ENCODE measurements at regions not wholly inside any gene's neighbourhood (a gene's known extent, or its start where the extent isn't known, plus 50 kb on each side); places are given as distances from the start of the nearest gene placed in this dataset.

GRCh38 chr4:188767496-188767895 is 628.3 kb downstream of the TRIML1 start:
- no TSS peak for BruUV-seq (replicated peaks)

GRCh38 chr4:188778905-188779304 is 639.7 kb downstream of the TRIML1 start:
- Histone ChIP-seq H3K36me3 (ENCODE audit: control insufficient read depth in 1 of 2, insufficient read depth in 2 of 2, low read length in 2 of 2) (no peaks in the 10 kb centered on the region), H3K27ac (ENCODE audit: low read depth, low read length) (no peak overlapping the region), H3K9ac (ENCODE audit: low read length) (no peak overlapping the region), H3K27me3 (ENCODE audit: insufficient read depth, low read length) (no peaks in the 10 kb centered on the region), H4K20me1 (ENCODE audit: insufficient read depth) (no peaks in the 10 kb centered on the region), H3K9me3 (ENCODE audit: control insufficient read depth in 1 of 2, insufficient read depth in 1 of 2, low read depth in 1 of 2, low read length in 2 of 2) (no peaks in the 10 kb centered on the region), H3K9me2 (ENCODE audit: insufficient read depth) (no peaks in the 10 kb centered on the region), H3K4me2 (ENCODE audit: low read length) (no peak overlapping the region), H3K4me3 (replicated peaks in 1 of 2; ENCODE audit: low read depth in 1 of 2, low read length in 2 of 2) (no peak overlapping the region), H2AFZ (ENCODE audit: low read depth, low read length, poor library complexity, severe bottlenecking) (no peak overlapping the region), H3K79me2 (ENCODE audit: insufficient read depth, low read length) (no peaks in the 10 kb centered on the region), H3K4me1 (ENCODE audit: control insufficient read depth in 1 of 2, insufficient read depth in 2 of 2, low read length in 2 of 2) (no peaks in the 10 kb centered on the region)
- intact Hi-C loops (cut with micrococcal nuclease), result no loop called here
- ATAC-seq (no peak), DNase-seq (ENCODE audit: low read depth, low spot score) (no peak)
- ChIA-PET CTCF (interaction anchor here (0.8 kb wide), 1 partner anchor 345 kb away, joined by 3 read pairs; no protein-coding TSS in a partner anchor), RAD21 (ENCODE audit: low non-redundant PET in 1 of 2, low total read pairs in 2 of 2, uncharacterized antibody in 2 of 2, unreplicated experiment in 2 of 2) (no interaction called here), POLR2A (interaction anchor here (1.0 kb wide), 1 partner anchor 8 kb away, joined by 3 read pairs; no protein-coding TSS in a partner anchor)
- BruUV-seq (replicated peaks), result no TSS peak
- TF ChIP-seq CTCF (IDR thresholded peaks at IDR 0.05 in 2 of 3, conservative IDR thresholded peaks at IDR 0.05 in 1 of 3; ENCODE audit: borderline replicate concordance in 1 of 3, insufficient read depth in 1 of 3, low read depth in 2 of 3, low read length in 2 of 3), result no peak
- no peak for TF ChIP-seq ZBTB33 (IDR thresholded peaks at IDR 0.05; ENCODE audit: extremely low read depth, insufficient replicate concordance, low read length)
- no peak for TF ChIP-seq ZFX (IDR thresholded peaks at IDR 0.05)
- TF ChIP-seq YY1 (IDR thresholded peaks at IDR 0.05; ENCODE audit: extremely low read depth, insufficient replicate concordance, low read depth, low read length), result no peak
- TF ChIP-seq REST (IDR thresholded peaks at IDR 0.05; ENCODE audit: low read depth), result no peak
- no peak for TF ChIP-seq JUND (IDR thresholded peaks at IDR 0.05)
- TF ChIP-seq EGR1 (IDR thresholded peaks at IDR 0.05; ENCODE audit: low read depth), result no peak
- TF ChIP-seq POLR2AphosphoS5 (IDR thresholded peaks at IDR 0.05; ENCODE audit: low read depth, low read length), result no peak

More at GRCh38 chr4:188767496-188767895, 628.3 kb downstream of the TRIML1 start:
- Histone ChIP-seq H3K4me2 (ENCODE audit: low read length) (no peak overlapping the region), H3K4me3 (replicated peaks in 1 of 2; ENCODE audit: low read depth in 1 of 2, low read length in 2 of 2) (no peak overlapping the region), H3K9me3 (ENCODE audit: control insufficient read depth in 1 of 2, insufficient read depth in 1 of 2, low read depth in 1 of 2, low read length in 2 of 2) (no peaks in the 10 kb centered on the region), H3K27ac (ENCODE audit: low read depth, low read length) (no peak overlapping the region), H3K9ac (ENCODE audit: low read length) (no peak overlapping the region), H4K20me1 (ENCODE audit: insufficient read depth) (no peaks in the 10 kb centered on the region), H3K27me3 (ENCODE audit: insufficient read depth, low read length) (no peaks in the 10 kb centered on the region), H3K36me3 (ENCODE audit: control insufficient read depth in 1 of 2, insufficient read depth in 2 of 2, low read length in 2 of 2) (no peaks in the 10 kb centered on the region), H3K9me2 (ENCODE audit: insufficient read depth) (no peaks in the 10 kb centered on the region), H3K79me2 (ENCODE audit: insufficient read depth, low read length) (no peaks in the 10 kb centered on the region), H3K4me1 (ENCODE audit: control insufficient read depth in 1 of 2, insufficient read depth in 2 of 2, low read length in 2 of 2) (no peaks in the 10 kb centered on the region), H2AFZ (ENCODE audit: low read depth, low read length, poor library complexity, severe bottlenecking) (peak overlapping the region; percentile 45)
- no peak for ATAC-seq
- TF ChIP-seq SIN3A (IDR thresholded peaks at IDR 0.05; ENCODE audit: low read depth), result no peak
- no peak for TF ChIP-seq EZH2phosphoT487 (IDR thresholded peaks at IDR 0.05; ENCODE audit: borderline replicate concordance)
- RAD21 ChIA-PET (ENCODE audit: low non-redundant PET in 1 of 2, low total read pairs in 2 of 2, uncharacterized antibody in 2 of 2, unreplicated experiment in 2 of 2), result no interaction called here
- no peak for DNase-seq (ENCODE audit: low read depth, low spot score)
- intact Hi-C loops (cut with micrococcal nuclease), result no loop called here
- POLR2A ChIA-PET, result no interaction called here
- CTCF ChIA-PET, result interaction anchor here (0.9 to 1.5 kb wide), 2 partner anchors 14 kb away, joined by 4 to 6 read pairs; no protein-coding TSS in a partner anchor
